ENCODE measurements at regions not wholly inside any gene's neighbourhood (a gene's known extent, or its start where the extent isn't known, plus 50 kb on each side); places are given as distances from the start of the nearest gene placed in this dataset.

GRCh38 chrX:147757750-147758149, 154.0 kb upstream of the FMR1 start:
- no peak for TF ChIP-seq CTCF (IDR thresholded peaks at IDR 0.05; ENCODE audit: low read depth, low read length)
- TF ChIP-seq POLR2A (IDR thresholded peaks at IDR 0.05; ENCODE audit: extremely low read depth, insufficient read length), result no peak
- TF ChIP-seq MYC (IDR thresholded peaks at IDR 0.05; ENCODE audit: low read depth, low read length), result no peak
- H3K4me3 ChIP-seq (ENCODE audit: low read depth, low read length), result no peak overlapping the region
- no peak for DNase-seq (ENCODE audit: low read depth)

GRCh38 chrX:147763131-147763530, 148.6 kb upstream of the FMR1 start:
- DNase-seq (ENCODE audit: low read depth), result no peak
- TF ChIP-seq MAX (IDR thresholded peaks at IDR 0.05; ENCODE audit: low read depth, low read length) (no peak), MYC (IDR thresholded peaks at IDR 0.05; ENCODE audit: low read depth, low read length) (no peak), CTCF (IDR thresholded peaks at IDR 0.05; ENCODE audit: low read depth, low read length) (no peak), POLR2A (IDR thresholded peaks at IDR 0.05; ENCODE audit: extremely low read depth, insufficient read length) (no peak)
- no peak overlapping the region for H3K4me3 ChIP-seq (ENCODE audit: low read depth, low read length)

- H3K4me3 ChIP-seq (ENCODE audit: low read depth, low read length), result no peak overlapping the region
- no peak for TF ChIP-seq POLR2A (IDR thresholded peaks at IDR 0.05; ENCODE audit: extremely low read depth, insufficient read length)
- TF ChIP-seq MYC (IDR thresholded peaks at IDR 0.05; ENCODE audit: low read depth, low read length), result no peak
- no peak for TF ChIP-seq CTCF (IDR thresholded peaks at IDR 0.05; ENCODE audit: low read depth, low read length)
- TF ChIP-seq MAX (IDR thresholded peaks at IDR 0.05; ENCODE audit: low read depth, low read length), result no peak
- DNase-seq (ENCODE audit: low read depth), result no peak
These were observed 146.9 kb upstream of the FMR1 start for GRCh38 chrX:147764868-147765267.

GRCh38 chrX:147770858-147771257, 140.9 kb upstream of the FMR1 start:
- no peak for DNase-seq (ENCODE audit: low read depth)
- H3K4me3 ChIP-seq (ENCODE audit: low read depth, low read length), result no peak overlapping the region
- TF ChIP-seq POLR2A (IDR thresholded peaks at IDR 0.05; ENCODE audit: extremely low read depth, insufficient read length) (no peak), MYC (IDR thresholded peaks at IDR 0.05; ENCODE audit: low read depth, low read length) (no peak), MAX (IDR thresholded peaks at IDR 0.05; ENCODE audit: low read depth, low read length) (no peak), CTCF (IDR thresholded peaks at IDR 0.05; ENCODE audit: low read depth, low read length) (no peak)

- DNase-seq (ENCODE audit: low read depth), result no peak
- TF ChIP-seq MAX (IDR thresholded peaks at IDR 0.05; ENCODE audit: low read depth, low read length) (no peak), POLR2A (IDR thresholded peaks at IDR 0.05; ENCODE audit: extremely low read depth, insufficient read length) (no peak), MYC (IDR thresholded peaks at IDR 0.05; ENCODE audit: low read depth, low read length) (no peak), CTCF (IDR thresholded peaks at IDR 0.05; ENCODE audit: low read depth, low read length) (no peak)
These were observed 134.7 kb upstream of the FMR1 start for GRCh38 chrX:147776988-147777387.

GRCh38 chrX:147779173-147779572, 132.5 kb upstream of the FMR1 start:
- no peak for TF ChIP-seq CTCF (IDR thresholded peaks at IDR 0.05; ENCODE audit: low read depth, low read length)
- no peak for TF ChIP-seq MYC (IDR thresholded peaks at IDR 0.05; ENCODE audit: low read depth, low read length)
- TF ChIP-seq MAX (IDR thresholded peaks at IDR 0.05; ENCODE audit: low read depth, low read length), result no peak
- TF ChIP-seq POLR2A (IDR thresholded peaks at IDR 0.05; ENCODE audit: extremely low read depth, insufficient read length), result no peak
- no peak overlapping the region for H3K4me3 ChIP-seq (ENCODE audit: low read depth, low read length)
- no peak for DNase-seq (ENCODE audit: low read depth)

More at GRCh38 chrX:147776988-147777387, 134.7 kb upstream of the FMR1 start:
- no peak overlapping the region for H3K4me3 ChIP-seq (ENCODE audit: low read depth, low read length)

All from NB4 (cell line).